Astrocyte (in vitro differentiated cells and primary cell): ENCODE measurements at regions not wholly inside any gene's neighbourhood (a gene's known extent, or its start where the extent isn't known, plus 50 kb on each side); places are given as distances from the start of the nearest gene placed in this dataset.

ENCODE experiments used
- EZH2 ChIP-seq: IDR thresholded peaks from 2 replicates; pipeline ENCODE4 v1.6.1; 2012; ENCODE audit warnings: mild to moderate bottlenecking, low read length, inconsistent platforms; ENCODE audit not compliant: insufficient read depth
- TF ChIP-seq, protein P1 (sequence below): IDR thresholded peaks from 2 replicates; pipeline ENCODE4 v1.5.1; 2011; ENCODE audit warnings: low read depth, mild to moderate bottlenecking, inconsistent platforms, low read length, moderate library complexity; ENCODE audit not compliant: insufficient read depth

DNA sequence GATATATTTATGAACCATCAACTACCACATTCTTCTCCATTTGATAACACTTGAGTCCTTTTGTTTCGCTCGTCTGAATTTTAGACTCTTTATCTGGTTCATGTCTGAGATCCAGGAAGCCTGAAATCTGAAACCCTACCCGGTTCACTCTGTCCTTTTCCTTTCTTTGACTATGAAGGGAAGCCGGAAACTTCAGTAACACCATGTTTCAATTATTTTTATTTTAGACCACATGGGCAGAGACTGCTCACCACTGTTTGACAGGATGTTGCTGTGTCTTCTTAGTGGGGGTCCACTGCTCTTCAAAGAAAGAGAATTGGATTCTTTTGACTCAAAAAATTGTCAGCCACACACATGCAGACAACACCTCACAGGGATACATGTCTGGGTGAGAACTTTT lies 331.9 kb upstream of the FLRT2 start:
- no peak for TF ChIP-seq EZH2
- TF ChIP-seq, protein P1, sequence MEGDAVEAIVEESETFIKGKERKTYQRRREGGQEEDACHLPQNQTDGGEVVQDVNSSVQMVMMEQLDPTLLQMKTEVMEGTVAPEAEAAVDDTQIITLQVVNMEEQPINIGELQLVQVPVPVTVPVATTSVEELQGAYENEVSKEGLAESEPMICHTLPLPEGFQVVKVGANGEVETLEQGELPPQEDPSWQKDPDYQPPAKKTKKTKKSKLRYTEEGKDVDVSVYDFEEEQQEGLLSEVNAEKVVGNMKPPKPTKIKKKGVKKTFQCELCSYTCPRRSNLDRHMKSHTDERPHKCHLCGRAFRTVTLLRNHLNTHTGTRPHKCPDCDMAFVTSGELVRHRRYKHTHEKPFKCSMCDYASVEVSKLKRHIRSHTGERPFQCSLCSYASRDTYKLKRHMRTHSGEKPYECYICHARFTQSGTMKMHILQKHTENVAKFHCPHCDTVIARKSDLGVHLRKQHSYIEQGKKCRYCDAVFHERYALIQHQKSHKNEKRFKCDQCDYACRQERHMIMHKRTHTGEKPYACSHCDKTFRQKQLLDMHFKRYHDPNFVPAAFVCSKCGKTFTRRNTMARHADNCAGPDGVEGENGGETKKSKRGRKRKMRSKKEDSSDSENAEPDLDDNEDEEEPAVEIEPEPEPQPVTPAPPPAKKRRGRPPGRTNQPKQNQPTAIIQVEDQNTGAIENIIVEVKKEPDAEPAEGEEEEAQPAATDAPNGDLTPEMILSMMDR, result no peak
